HepG2 (cell line): ENCODE measurements at regions not wholly inside any gene's neighbourhood (a gene's known extent, or its start where the extent isn't known, plus 50 kb on each side); places are given as distances from the start of the nearest gene placed in this dataset.

ENCODE experiments used
- ATF7-NPFF ChIP-seq: sonication (generic); formaldehyde crosslinking; IDR thresholded peaks from 2 replicates; pipeline ENCODE4 v1.8.1; 2023; ENCODE audit warnings: mild to moderate bottlenecking, low read depth, missing genetic modification reagents, moderate library complexity
- BCLAF1 ChIP-seq: fragments of 450-650 bp; IDR thresholded peaks from 2 replicates; pipeline ENCODE4 v1.6.1; 2017; ENCODE audit warnings: mild to moderate bottlenecking
- CAMTA2 ChIP-seq: sonication (generic); formaldehyde crosslinking; IDR thresholded peaks from 2 replicates; pipeline ENCODE4 v1.4.0; 2020; ENCODE audit warnings: mild to moderate bottlenecking, missing genetic modification reagents, borderline replicate concordance
- CTCF ChIP-seq: sonication (generic); formaldehyde crosslinking; IDR thresholded peaks from 2 replicates; pipeline ENCODE4 v1.5.0; 2020; ENCODE audit warnings: mild to moderate bottlenecking, missing genetic modification reagents, moderate library complexity
- E2F5 ChIP-seq: sonication (generic); formaldehyde crosslinking; conservative IDR thresholded peaks from 2 replicates; pipeline ENCODE4 v1.4.0; 2020; ENCODE audit warnings: missing genetic modification reagents
- MEF2D ChIP-seq: sonication (generic); formaldehyde crosslinking; IDR thresholded peaks from 2 replicates; pipeline ENCODE4 v1.5.1; 2020; ENCODE audit warnings: mild to moderate bottlenecking, missing genetic modification reagents
- MTA3 ChIP-seq: sonication (generic); formaldehyde crosslinking; IDR thresholded peaks from 2 replicates; pipeline ENCODE4 v1.4.0; 2020; ENCODE audit warnings: missing genetic modification reagents
- PAXIP1 ChIP-seq: sonication (generic); formaldehyde crosslinking; conservative IDR thresholded peaks from 2 replicates; pipeline ENCODE4 v1.4.0; 2020; ENCODE audit warnings: mild to moderate bottlenecking, missing genetic modification reagents, moderate library complexity
- PRDM4 ChIP-seq: sonication (generic); formaldehyde crosslinking; IDR thresholded peaks from 2 replicates; pipeline ENCODE4 v1.9.0; 2021; ENCODE audit warnings: missing genetic modification reagents, borderline replicate concordance
- ZBTB39 ChIP-seq: sonication (generic); formaldehyde crosslinking; IDR thresholded peaks from 2 replicates; pipeline ENCODE4 v1.5.0; 2020; ENCODE audit warnings: missing genetic modification reagents
- ZNF260 ChIP-seq: sonication (generic); formaldehyde crosslinking; IDR thresholded peaks from 2 replicates; pipeline ENCODE4 v1.4.0; 2020; ENCODE audit warnings: missing genetic modification reagents, low read depth, mild to moderate bottlenecking, borderline replicate concordance
- ZNF441 ChIP-seq: sonication (generic); formaldehyde crosslinking; IDR thresholded peaks from 2 replicates; pipeline ENCODE4 v1.7.0; 2021; ENCODE audit warnings: missing genetic modification reagents, borderline replicate concordance
- ZNF501 ChIP-seq: sonication (generic); formaldehyde crosslinking; IDR thresholded peaks from 2 replicates; pipeline ENCODE4 v1.5.1; 2020; ENCODE audit warnings: mild to moderate bottlenecking, moderate library complexity, missing genetic modification reagents
- ZNF792 ChIP-seq: IDR thresholded peaks from 2 replicates; pipeline ENCODE4 v1.6.1; 2016

- no peak for TF ChIP-seq ZNF501 (CRISPR knock-in tag)
- TF ChIP-seq MEF2D (CRISPR knock-in tag), result 0 out of 2 replicates have a peak, but pooled peaks have one; percentile 29
- no peak for TF ChIP-seq MTA3 (CRISPR knock-in tag)
- TF ChIP-seq ZNF792 (CRISPR knock-in tag), result no peak
- no peak for TF ChIP-seq CTCF (CRISPR knock-in tag)
- no peak for TF ChIP-seq E2F5
- no peak for TF ChIP-seq ZBTB39 (CRISPR knock-in tag)
- no peak for TF ChIP-seq ATF7-NPFF (CRISPR knock-in tag)
- no peak for TF ChIP-seq CAMTA2 (CRISPR knock-in tag)
- TF ChIP-seq PRDM4, result no peak
- TF ChIP-seq PAXIP1, result no peak
- no peak for TF ChIP-seq ZNF441
- no peak for TF ChIP-seq ZNF260 (CRISPR knock-in tag)
- no peak for TF ChIP-seq BCLAF1
These were observed 61.7 kb upstream of the SHLD1 start (continued) for GRCh38 chr20:5688431-5688972.
